WERI-Rb-1 (cell line): ENCODE measurements at regions not wholly inside any gene's neighbourhood (a gene's known extent, or its start where the extent isn't known, plus 50 kb on each side); places are given as distances from the start of the nearest gene placed in this dataset.

Experiments
- DNase-seq: peaks from one replicate; pipeline ENCODE4 v3.0.0-alpha.2; 2020
- H3K27ac ChIP-seq: fragments of 250-450 bp; sonication (Bioruptor Pico); 2 replicates; pipeline ENCODE4 v1.5.1; 2020; ENCODE audit warnings: mild to moderate bottlenecking, moderate library complexity
- H3K27me3 ChIP-seq: fragments of 250-450 bp; sonication (Bioruptor Pico); 2 replicates; pipeline ENCODE4 v1.5.1; 2021; ENCODE audit warnings: mild to moderate bottlenecking, low read depth, moderate library complexity; ENCODE audit not compliant: insufficient read depth, severe bottlenecking
- H3K36me3 ChIP-seq: fragments of 250-450 bp; sonication (Bioruptor Pico); 2 replicates; pipeline ENCODE4 v1.5.1; 2020; ENCODE audit warnings: mild to moderate bottlenecking, moderate library complexity
- H3K4me3 ChIP-seq: 2 replicates; pipeline ENCODE4 v1.5.1; 2011; ENCODE audit warnings: low read depth, mild to moderate bottlenecking, control low read depth, low read length
- H3K9me3 ChIP-seq: fragments of 250-450 bp; sonication (Bioruptor Pico); 2 replicates; pipeline ENCODE4 v1.5.1; 2021; ENCODE audit warnings: mild to moderate bottlenecking, moderate library complexity; ENCODE audit not compliant: severe bottlenecking
- CTCF ChIP-seq: IDR thresholded peaks from 2 replicates; pipeline ENCODE4 v1.5.1; 2011; ENCODE audit warnings: low read depth, mild to moderate bottlenecking, control low read depth, inconsistent platforms, low read length

- H3K4me3 ChIP-seq, result no peak overlapping the region
These were observed 754.2 kb upstream of the ID2 start for GRCh38 chr2:7927691-7928090.

GRCh38 chr2:7929281-7929680 is 752.6 kb upstream of the ID2 start:
- no peak overlapping the region for H3K27ac ChIP-seq
- TF ChIP-seq CTCF, result no peak
- DNase-seq, result peak; percentile 54
- H3K27me3 ChIP-seq, result no peaks in the 10 kb centered on the region
- H3K4me3 ChIP-seq, result no peak overlapping the region
- H3K36me3 ChIP-seq, result no peaks in the 10 kb centered on the region
- H3K9me3 ChIP-seq, result no peaks in the 10 kb centered on the region

More at GRCh38 chr2:7927691-7928090, 754.2 kb upstream of the ID2 start:
- Histone ChIP-seq H3K27ac (no peak overlapping the region), H3K9me3 (peaks cover under 1% of the 10 kb centered on the region), H3K36me3 (no peaks in the 10 kb centered on the region), H3K27me3 (no peaks in the 10 kb centered on the region)
- DNase-seq, result no peak
- TF ChIP-seq CTCF, result no peak

GRCh38 chr2:7930800-7931635 is 750.8 kb upstream of the ID2 start:
- H3K4me3 ChIP-seq, result no peak overlapping the region
- no peaks in the 10 kb centered on the region for H3K9me3 ChIP-seq
- H3K36me3 ChIP-seq, result no peaks in the 10 kb centered on the region
- TF ChIP-seq CTCF, result no peak
- H3K27me3 ChIP-seq, result no peaks in the 10 kb centered on the region
- no peak overlapping the region for H3K27ac ChIP-seq
- no peak for DNase-seq

GRCh38 chr2:7931808-7932207 is 750.0 kb upstream of the ID2 start:
- Histone ChIP-seq H3K27ac (no peak overlapping the region), H3K27me3 (no peaks in the 10 kb centered on the region), H3K9me3 (no peaks in the 10 kb centered on the region)

GRCh38 chr2:7933672-7934071 is 748.2 kb upstream of the ID2 start:
- no peak for TF ChIP-seq CTCF
- no peaks in the 10 kb centered on the region for H3K9me3 ChIP-seq
- H3K4me3 ChIP-seq, result no peak overlapping the region
- no peaks in the 10 kb centered on the region for H3K36me3 ChIP-seq
- no peak overlapping the region for H3K27ac ChIP-seq
- DNase-seq, result no peak
- no peaks in the 10 kb centered on the region for H3K27me3 ChIP-seq

More at GRCh38 chr2:7931808-7932207, 750.0 kb upstream of the ID2 start:
- Histone ChIP-seq H3K4me3 (no peak overlapping the region), H3K36me3 (no peaks in the 10 kb centered on the region)
- no peak for TF ChIP-seq CTCF
- DNase-seq, result no peak

GRCh38 chr2:7934476-7934875 is 747.4 kb upstream of the ID2 start:
- H3K4me3 ChIP-seq, result no peak overlapping the region
- no peak for TF ChIP-seq CTCF
- DNase-seq, result no peak
- H3K27ac ChIP-seq, result no peak overlapping the region
- H3K9me3 ChIP-seq, result no peaks in the 10 kb centered on the region
- no peaks in the 10 kb centered on the region for H3K27me3 ChIP-seq
- H3K36me3 ChIP-seq, result no peaks in the 10 kb centered on the region
